H1 (cell line): ENCODE measurements at regions not wholly inside any gene's neighbourhood (a gene's known extent, or its start where the extent isn't known, plus 50 kb on each side); places are given as distances from the start of the nearest gene placed in this dataset.

ENCODE experiments used
- CTCF ChIA-PET: fragments of 300-600 bp; sonication (Branson Sonifier 250); formaldehyde crosslinking; loops from one replicate; lab custom pipeline; 2021; ENCODE audit not compliant: partially characterized antibody; lab: Charles Lee
- POLR2A ChIA-PET: fragments of 300-600 bp; sonication (Branson Sonifier 250); formaldehyde crosslinking; loops from one replicate; lab custom pipeline; 2021; ENCODE audit warnings: inconsistent platforms; ENCODE audit not compliant: partially characterized antibody; lab: Charles Lee
- DNase-seq, 2 experiments: peaks; one replicate each; pipeline versions ENCODE4 v3.0.0 to v3.0.0-alpha.2; 2010 to 2022; ENCODE audit warnings: low spot score in 2 of 2, low read depth in 1 of 2, mixed read lengths in 1 of 2
- FAIRE-seq: peaks from 2 replicates; lab custom pipeline; 2011; peaks lifted over from hg19 to GRCh38; lab: Jason Lieb, UNC
- H2AFZ ChIP-seq: 2 replicates; pipeline ENCODE4 v1.8.1; 2012; ENCODE audit warnings: low read length, inconsistent platforms
- H2AK5ac ChIP-seq: 2 replicates; pipeline ENCODE4 v1.6.1; 2013; ENCODE audit warnings: low read depth, low read length
- H2BK120ac ChIP-seq: replicated peaks from 2 replicates; pipeline ENCODE3; 2013; ENCODE audit warnings: low read depth, low read length, inconsistent platforms
- H2BK12ac ChIP-seq: 2 replicates; pipeline ENCODE4 v1.6.1; 2013; ENCODE audit warnings: low read depth, low read length
- H2BK15ac ChIP-seq: 2 replicates; pipeline ENCODE4 v1.6.1; 2013; ENCODE audit warnings: low read length
- H2BK20ac ChIP-seq: 2 replicates; pipeline ENCODE4 v1.6.1; 2013; ENCODE audit warnings: low read length
- H2BK5ac ChIP-seq: 2 replicates; pipeline ENCODE4 v1.6.1; 2013; ENCODE audit warnings: low read depth, low read length
- H3K14ac ChIP-seq: 2 replicates; pipeline ENCODE4 v1.6.1; 2013; ENCODE audit warnings: inconsistent platforms; ENCODE audit not compliant: insufficient read length
- H3K18ac ChIP-seq: 2 replicates; pipeline ENCODE4 v1.6.1; 2013; ENCODE audit warnings: low read length; ENCODE audit errors: extremely low read depth
- H3K23ac ChIP-seq: 2 replicates; pipeline ENCODE4 v1.6.1; 2013; ENCODE audit warnings: inconsistent platforms; ENCODE audit not compliant: insufficient read length
- H3K23me2 ChIP-seq: 2 replicates; pipeline ENCODE4 v1.6.1; 2013; ENCODE audit warnings: low read depth, low read length
- H3K27ac ChIP-seq: 2 replicates; pipeline ENCODE4 v1.6.1; 2011; ENCODE audit warnings: low read depth, low read length, inconsistent platforms
- H3K27me3 ChIP-seq, 4 experiments: replicated peaks in 1 of 4; 1 replicate in 1 of 4; 2 replicates in 3 of 4; pipeline versions ENCODE4 v1.6.1 to v1.8.1; 2011 to 2013; ENCODE audit warnings: low read length in 3 of 4, mild to moderate bottlenecking in 3 of 4, inconsistent platforms in 2 of 4, mixed read lengths in 2 of 4, moderate library complexity in 1 of 4; ENCODE audit not compliant: control insufficient read depth in 3 of 4, insufficient read depth in 3 of 4; ENCODE audit errors: extremely low read depth in 1 of 4
- H3K36me3 ChIP-seq, 4 experiments: 2 replicates each; pipeline versions ENCODE4 v1.6.1 to v1.8.1; 2011 to 2013; ENCODE audit warnings: mild to moderate bottlenecking in 4 of 4, low read length in 3 of 4, moderate library complexity in 2 of 4, control low read depth in 1 of 4, inconsistent platforms in 1 of 4; ENCODE audit not compliant: insufficient read depth in 4 of 4, control insufficient read depth in 2 of 4
- H3K4ac ChIP-seq: replicated peaks from 2 replicates; pipeline ENCODE3; 2013; ENCODE audit warnings: low read length, low read depth, mixed read lengths, inconsistent platforms; ENCODE audit not compliant: insufficient read length
- H3K4me1 ChIP-seq, 4 experiments: replicated peaks in 1 of 4; 1 replicate in 1 of 4; 2 replicates in 3 of 4; pipeline versions ENCODE4 v1.6.1 to v1.8.1; 2011 to 2013; ENCODE audit warnings: low read length in 3 of 4, inconsistent platforms in 2 of 4, mixed read lengths in 1 of 4; ENCODE audit not compliant: insufficient read depth in 4 of 4, control insufficient read depth in 3 of 4
- H3K4me2 ChIP-seq, 2 experiments: 2 replicates each; pipeline versions ENCODE4 v1.6.1 to v1.8.1; 2011 to 2013; ENCODE audit warnings: low read depth in 2 of 2, low read length in 2 of 2, control low read depth in 1 of 2, inconsistent platforms in 1 of 2, mild to moderate bottlenecking in 1 of 2; ENCODE audit not compliant: insufficient read depth in 1 of 2
- H3K4me3 ChIP-seq, 4 experiments: fragments of 200-600, 300-600 bp in 1 of 4; sonication (generic), shearing (Covaris generic), sonication (Bioruptor Twin) in 1 of 4; 2 replicates each; pipeline versions ENCODE4 v1.5.1 to v1.8.1; 2011 to 2016; ENCODE audit warnings: low read length in 4 of 4, low read depth in 3 of 4, control low read depth in 2 of 4, inconsistent platforms in 2 of 4, mild to moderate bottlenecking in 2 of 4, mixed read lengths in 1 of 4, moderate library complexity in 1 of 4; ENCODE audit not compliant: insufficient read depth in 2 of 4; ENCODE audit errors: extremely low read depth in 1 of 4
- H3K56ac ChIP-seq: replicated peaks from 2 replicates; pipeline ENCODE3; 2013; ENCODE audit warnings: low read depth, mild to moderate bottlenecking, mixed read lengths, low read length, inconsistent platforms; ENCODE audit not compliant: insufficient read length
- H3K79me1 ChIP-seq: 2 replicates; pipeline ENCODE4 v1.6.1; 2013; ENCODE audit warnings: low read depth, low read length, control low read depth
- H3K79me2 ChIP-seq, 2 experiments: 2 replicates each; pipeline versions ENCODE4 v1.6.1 to v1.8.1; 2012 to 2013; ENCODE audit warnings: low read length in 2 of 2, mild to moderate bottlenecking in 2 of 2, inconsistent platforms in 1 of 2; ENCODE audit not compliant: insufficient read depth in 2 of 2, control insufficient read depth in 1 of 2
- H3K9ac ChIP-seq, 4 experiments: replicated peaks in 1 of 4; 1 replicate in 1 of 4; 2 replicates in 3 of 4; pipeline versions ENCODE4 v1.6.1 to v1.8.1; 2011 to 2013; ENCODE audit warnings: low read depth in 3 of 4, low read length in 3 of 4, control low read depth in 2 of 4, mild to moderate bottlenecking in 2 of 4, moderate library complexity in 2 of 4, inconsistent platforms in 1 of 4; ENCODE audit errors: extremely low read depth in 1 of 4
- H3K9me3 ChIP-seq, 2 experiments: 2 replicates each; pipeline versions ENCODE4 v1.6.1 to v1.8.1; 2012 to 2013; ENCODE audit warnings: mild to moderate bottlenecking in 2 of 2, moderate library complexity in 2 of 2, control low read depth in 1 of 2, inconsistent platforms in 1 of 2, low read depth in 1 of 2, low read length in 1 of 2, mixed read lengths in 1 of 2; ENCODE audit not compliant: insufficient read depth in 2 of 2
- H4K20me1 ChIP-seq, 2 experiments: replicated peaks in 1 of 2; 2 replicates each; pipeline versions ENCODE3 to v1.8.1; 2011 to 2013; ENCODE audit warnings: inconsistent platforms in 2 of 2, low read length in 2 of 2, mild to moderate bottlenecking in 1 of 2; ENCODE audit not compliant: insufficient read depth in 2 of 2, control insufficient read depth in 1 of 2
- H4K5ac ChIP-seq: 2 replicates; pipeline ENCODE4 v1.6.1; 2013; ENCODE audit warnings: low read length, low read depth, mixed read lengths, inconsistent platforms; ENCODE audit not compliant: insufficient read length
- H4K8ac ChIP-seq: 2 replicates; pipeline ENCODE4 v1.8.0; 2013; ENCODE audit warnings: mild to moderate bottlenecking, moderate library complexity, low read length, inconsistent platforms; ENCODE audit not compliant: insufficient read depth; ENCODE audit errors: extremely low read depth
- H4K91ac ChIP-seq: replicated peaks from 2 replicates; pipeline ENCODE3; 2013; ENCODE audit warnings: low read length, mixed read lengths, inconsistent platforms; ENCODE audit not compliant: insufficient read length
- BCL11A ChIP-seq, 2 experiments: IDR thresholded peaks; one replicate each; pipeline ENCODE4 v1.6.1; 2011; ENCODE audit warnings: low read depth in 2 of 2, low read length in 2 of 2, mild to moderate bottlenecking in 2 of 2
- CBX8 ChIP-seq: fragments of 300-800, 300-1000 bp; sonication (generic); IDR thresholded peaks from 2 replicates; pipeline ENCODE4 v1.7.1; 2016; ENCODE audit warnings: low read depth, low read length, borderline replicate concordance
- GABPA ChIP-seq: IDR thresholded peaks from 2 replicates; pipeline ENCODE4 v1.6.1; 2011; ENCODE audit warnings: mild to moderate bottlenecking, low read length, moderate library complexity, borderline replicate concordance; ENCODE audit not compliant: insufficient read depth
- NANOG ChIP-seq: IDR thresholded peaks from 2 replicates; pipeline ENCODE4 v1.6.1; 2011; ENCODE audit warnings: low read length, low read depth, mild to moderate bottlenecking, inconsistent platforms; ENCODE audit not compliant: insufficient read depth, poor library complexity, severe bottlenecking
- POLR2AphosphoS5 ChIP-seq: IDR thresholded peaks from 2 replicates; pipeline ENCODE4 v1.6.1; 2011; ENCODE audit warnings: low read depth, low read length
- SAP30 ChIP-seq: fragments of 300-600 bp; sonication (generic); IDR thresholded peaks from 2 replicates; pipeline ENCODE4 v1.7.1; 2012; ENCODE audit warnings: low read length, moderate library complexity, mild to moderate bottlenecking, inconsistent platforms; ENCODE audit not compliant: insufficient read depth, insufficient replicate concordance
- SIRT6 ChIP-seq: IDR thresholded peaks from one replicate; pipeline ENCODE4 v1.7.1; 2012; ENCODE audit warnings: low read length, inconsistent platforms
- SP2 ChIP-seq: IDR thresholded peaks from 2 replicates; pipeline ENCODE4 v1.6.1; 2012; ENCODE audit warnings: mild to moderate bottlenecking, low read length, inconsistent platforms
- SUZ12 ChIP-seq: fragments of 200-600 bp; sonication (generic); IDR thresholded peaks from 2 replicates; pipeline ENCODE4 v1.6.1; 2012; ENCODE audit warnings: mild to moderate bottlenecking, inconsistent platforms, low read length, moderate library complexity, mixed read lengths
- TAF7 ChIP-seq: optimal IDR thresholded peaks from 2 replicates; pipeline ENCODE3; 2011; ENCODE audit warnings: low read depth, mild to moderate bottlenecking, inconsistent platforms, low read length, moderate library complexity, borderline replicate concordance
- TF ChIP-seq, protein P1 (sequence below): IDR thresholded peaks from 2 replicates; pipeline ENCODE4 v1.6.1; 2012; ENCODE audit warnings: inconsistent platforms
- TF ChIP-seq, protein P2 (sequence below): IDR thresholded peaks from 2 replicates; pipeline ENCODE4 v1.6.1; 2012; ENCODE audit warnings: low read length, inconsistent platforms

DNA sequence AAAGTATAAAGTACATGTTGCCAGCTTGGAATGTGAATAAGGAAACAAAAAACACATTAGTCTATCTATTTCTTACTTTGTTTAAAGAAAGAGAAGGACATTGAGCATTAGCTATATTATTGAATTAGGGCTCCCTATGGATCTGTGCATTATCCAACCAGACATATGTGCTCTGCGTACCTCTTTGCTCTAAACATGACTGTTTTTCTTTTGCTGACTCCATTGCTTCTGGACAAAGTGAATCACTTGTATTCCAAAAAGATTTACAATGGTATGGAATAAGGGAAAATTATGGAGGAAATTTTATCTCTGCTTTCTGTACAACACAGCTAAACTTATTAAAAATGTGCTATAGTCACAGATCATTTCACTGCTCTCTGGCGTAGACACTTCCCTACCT is 727.8 kb upstream of the LCORL start (continued):
- TF ChIP-seq SUZ12: no peak
- no peak for TF ChIP-seq TAF7

DNA sequence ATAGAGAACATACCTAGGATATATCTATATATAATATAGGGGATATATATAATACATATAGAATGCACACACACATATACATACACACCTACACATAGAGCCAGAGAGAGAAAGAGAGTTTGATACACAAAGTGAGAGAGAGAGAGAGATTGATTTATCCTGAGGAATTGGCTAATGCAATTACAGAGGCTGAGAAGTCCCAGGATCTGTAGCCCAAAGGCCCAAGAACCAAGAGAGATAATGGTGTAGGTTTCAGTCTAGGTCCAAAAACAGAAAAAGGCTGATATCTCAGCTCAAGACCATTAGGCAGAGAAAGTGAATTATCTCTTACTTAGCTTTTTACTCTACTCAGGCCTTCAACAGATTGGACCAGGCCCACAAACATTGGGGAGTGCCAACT is 715.0 kb upstream of the LCORL start:
- FAIRE-seq (no peak), DNase-seq (no peak)
- Histone ChIP-seq H2BK20ac (no peak overlapping the region), H2AFZ (no peak overlapping the region), H3K27me3 (no peaks in the 10 kb centered on the region), H3K4me2 (no peak overlapping the region), H3K79me2 (no peaks in the 10 kb centered on the region), H4K91ac (no peak overlapping the region), H2AK5ac (no peak overlapping the region), H3K4ac (no peak overlapping the region), H4K20me1 (no peaks in the 10 kb centered on the region), H2BK12ac (no peak overlapping the region), H2BK5ac (no peak overlapping the region), H3K56ac (no peak overlapping the region), H3K36me3 (no peaks in the 10 kb centered on the region), H3K9me3 (no peaks in the 10 kb centered on the region), H4K5ac (no peak overlapping the region), H2BK120ac (no peak overlapping the region), H3K9ac (no peak overlapping the region), H4K8ac (no peak overlapping the region), H3K23ac (no peak overlapping the region), H3K27ac (no peak overlapping the region), H3K79me1 (no peaks in the 10 kb centered on the region), H3K4me1 (no peaks in the 10 kb centered on the region; a peak in 1 of 7 replicates), H2BK15ac (no peak overlapping the region), H3K18ac (no peak overlapping the region), H3K4me3 (no peak overlapping the region), H3K14ac (no peak overlapping the region), H3K23me2 (no peaks in the 10 kb centered on the region)
- ChIA-PET POLR2A (no interaction called here), CTCF (no interaction called here)
- no peak for TF ChIP-seq NANOG
- TF ChIP-seq CBX8: no peak
- TF ChIP-seq, protein P1, sequence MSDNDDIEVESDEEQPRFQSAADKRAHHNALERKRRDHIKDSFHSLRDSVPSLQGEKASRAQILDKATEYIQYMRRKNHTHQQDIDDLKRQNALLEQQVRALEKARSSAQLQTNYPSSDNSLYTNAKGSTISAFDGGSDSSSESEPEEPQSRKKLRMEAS: no peak
- no peak for TF ChIP-seq TAF7
- TF ChIP-seq SAP30: no peak
- TF ChIP-seq BCL11A (IDR thresholded peaks at IDR 0.05; ENCODE audit: low read depth in 2 of 2, low read length in 2 of 2): no peak
- no peak for TF ChIP-seq SP2
- TF ChIP-seq, protein P2, sequence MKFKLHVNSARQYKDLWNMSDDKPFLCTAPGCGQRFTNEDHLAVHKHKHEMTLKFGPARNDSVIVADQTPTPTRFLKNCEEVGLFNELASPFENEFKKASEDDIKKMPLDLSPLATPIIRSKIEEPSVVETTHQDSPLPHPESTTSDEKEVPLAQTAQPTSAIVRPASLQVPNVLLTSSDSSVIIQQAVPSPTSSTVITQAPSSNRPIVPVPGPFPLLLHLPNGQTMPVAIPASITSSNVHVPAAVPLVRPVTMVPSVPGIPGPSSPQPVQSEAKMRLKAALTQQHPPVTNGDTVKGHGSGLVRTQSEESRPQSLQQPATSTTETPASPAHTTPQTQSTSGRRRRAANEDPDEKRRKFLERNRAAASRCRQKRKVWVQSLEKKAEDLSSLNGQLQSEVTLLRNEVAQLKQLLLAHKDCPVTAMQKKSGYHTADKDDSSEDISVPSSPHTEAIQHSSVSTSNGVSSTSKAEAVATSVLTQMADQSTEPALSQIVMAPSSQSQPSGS: no peak
- TF ChIP-seq POLR2AphosphoS5: no peak
- TF ChIP-seq GABPA: no peak
- no peak for TF ChIP-seq SIRT6
